ENCODE measurements at regions not wholly inside any gene's neighbourhood (a gene's known extent, or its start where the extent isn't known, plus 50 kb on each side); places are given as distances from the start of the nearest gene placed in this dataset.

- H2AK9ac ChIP-seq (replicated peaks; ENCODE audit: low read depth, low read length, poor library complexity), result no peak overlapping the region
- no peak overlapping the region for H4K91ac ChIP-seq (ENCODE audit: insufficient read depth, low read depth, low read length)
- no peaks in the 10 kb centered on the region for H3K9me1 ChIP-seq (ENCODE audit: insufficient read depth, low read length)
- H3K4me1 ChIP-seq (ENCODE audit: control insufficient read depth, insufficient read depth, low read length), result no peaks in the 10 kb centered on the region
- DNase-seq (peak; percentile 87), ATAC-seq (ENCODE audit: low read depth) (peak; percentile 73)
- dilution Hi-C loops (cut with HindIII; ENCODE audit: low sequenced_read_pairs, unreplicated experiment) (no loop called here), in situ Hi-C loops (cut with MboI; ENCODE audit: low sequenced_read_pairs) (no loop called here), intact Hi-C loops (cut with micrococcal nuclease) (no loop called here)
- ChIA-PET POLR2A (ENCODE audit: unreplicated experiment) (no interaction called here), CTCF (no interaction called here)
- H2AFZ ChIP-seq (replicated peaks; ENCODE audit: low read length, poor library complexity), result no peak overlapping the region
- H2AK5ac ChIP-seq (ENCODE audit: low read depth, low read length), result no peak overlapping the region
- H3K27me3 ChIP-seq (ENCODE audit: control insufficient read depth, insufficient read depth, low read length), result no peaks in the 10 kb centered on the region
- no peak overlapping the region for H3K4me2 ChIP-seq (ENCODE audit: low read depth, low read length)
- H4K20me1 ChIP-seq (ENCODE audit: insufficient read depth, low read length), result no peaks in the 10 kb centered on the region
- no TSS peak for BruUV-seq (replicated peaks)
- H3K4ac ChIP-seq (ENCODE audit: low read depth, low read length), result no peak overlapping the region
- H4K8ac ChIP-seq (ENCODE audit: low read depth in 2 of 2, low read length in 2 of 2), result no peak overlapping the region
- H2BK20ac ChIP-seq (ENCODE audit: low read depth, low read length), result no peak overlapping the region
- H3K18ac ChIP-seq (ENCODE audit: low read depth, low read length), result no peak overlapping the region
- no peak overlapping the region for H3K27ac ChIP-seq (ENCODE audit: insufficient read depth, low read length)
- H3K56ac ChIP-seq (ENCODE audit: extremely low read depth, insufficient read depth, low read length), result no peak overlapping the region
- no peak overlapping the region for H3K14ac ChIP-seq (replicated peaks; ENCODE audit: low read depth, low read length)
- no peak overlapping the region for H2BK5ac ChIP-seq (ENCODE audit: low read depth, low read length, poor library complexity, severe bottlenecking)
- H2BK15ac ChIP-seq (ENCODE audit: low read depth, low read length), result no peak overlapping the region
- TF ChIP-seq CTCF (conservative IDR thresholded peaks at IDR 0.05; ENCODE audit: low read depth, low read length) (no peak), POLR2A (IDR thresholded peaks at IDR 0.05; ENCODE audit: low read depth, low read length) (no peak), RFX5 (IDR thresholded peaks at IDR 0.05; ENCODE audit: low read depth, low read length) (no peak), FOS (IDR thresholded peaks at IDR 0.05; ENCODE audit: low read depth, low read length) (peak; percentile 19; the same call in 1 of the 2 replicates), CEBPB (IDR thresholded peaks at IDR 0.05; ENCODE audit: low read depth, low read length) (peak; percentile 84)
- WGBS, 2 experiments (ENCODE audit: extremely low coverage in 2 of 2, insufficient read length in 1 of 2), result no CpG with 5 or more reads among the region's 4 CpGs
- no peak overlapping the region for H3K9ac ChIP-seq (ENCODE audit: low read depth, low read length)
- no peaks in the 10 kb centered on the region for H3K9me3 ChIP-seq (ENCODE audit: control insufficient read depth, insufficient read depth, low read length)
- no peak overlapping the region for H3K4me3 ChIP-seq (ENCODE audit: insufficient read depth, low read depth, low read length)
- H4K5ac ChIP-seq (ENCODE audit: low read depth, low read length), result no peak overlapping the region
- no peak overlapping the region for H3K23ac ChIP-seq (ENCODE audit: low read depth, low read length)
- H3K36me3 ChIP-seq (ENCODE audit: control insufficient read depth, insufficient read depth, low read length), result no peaks in the 10 kb centered on the region
- H2BK120ac ChIP-seq (ENCODE audit: low read depth, low read length), result no peak overlapping the region
- H3K79me1 ChIP-seq (ENCODE audit: low read depth in 1 of 2, low read length in 2 of 2), result no peaks in the 10 kb centered on the region
Observed at GRCh38 chr5:112109331-112110007, 309.6 kb downstream of the EPB41L4A start.
